Heart left ventricle (tissue), 16 donors: ENCODE measurements at regions not wholly inside any gene's neighbourhood (a gene's known extent, or its start where the extent isn't known, plus 50 kb on each side); places are given as distances from the start of the nearest gene placed in this dataset.

Source experiments
- ATAC-seq, 4 donors: fragments of 200-7000 bp; cut with Tn5 transposase; one replicate each; pipeline ENCODE4 v1.9.1; 2020 to 2022; ENCODE audit warnings: moderate library complexity in 4 of 4, mild to moderate bottlenecking in 3 of 4, moderate number of reproducible peaks in 1 of 4
- DNase-seq, 5 donors: peaks; one replicate each; pipeline ENCODE4 v3.0.0-alpha.2; 2020
- H3K27ac ChIP-seq, 12 donors: fragments of 200-600 bp; sonication (generic) in 4 of 12; one replicate each; pipeline versions ENCODE4 v1.5.0 to v1.8.0; 2016 to 2022; ENCODE audit warnings: mild to moderate bottlenecking in 2 of 12
- H3K27me3 ChIP-seq, 9 donors: fragments of 200-600 bp; sonication (generic) in 2 of 9; one replicate each; pipeline versions ENCODE4 v1.5.1 to v1.8.0; 2016 to 2022; ENCODE audit warnings: mild to moderate bottlenecking in 3 of 9
- H3K36me3 ChIP-seq, 9 donors: fragments of 200-600 bp; sonication (generic) in 2 of 9; one replicate each; pipeline versions ENCODE4 v1.5.0 to v1.8.0; 2018 to 2022; ENCODE audit warnings: mild to moderate bottlenecking in 2 of 9
- H3K4me1 ChIP-seq, 12 donors: fragments of 200-600 bp; sonication (generic) in 4 of 12; one replicate each; pipeline versions ENCODE4 v1.5.0 to v1.8.0; 2016 to 2022; ENCODE audit warnings: mild to moderate bottlenecking in 3 of 12
- H3K4me3 ChIP-seq, 12 donors: fragments of 200-600 bp; sonication (generic) in 4 of 12; one replicate each; pipeline versions ENCODE4 v1.5.0 to v1.8.0; 2017 to 2022; ENCODE audit warnings: mild to moderate bottlenecking in 9 of 12, moderate library complexity in 4 of 12
- H3K9me3 ChIP-seq, 12 donors: fragments of 200-600 bp; sonication (generic) in 4 of 12; one replicate each; pipeline versions ENCODE4 v1.5.0 to v1.8.0; 2016 to 2022; ENCODE audit warnings: mild to moderate bottlenecking in 1 of 12
- POLR2A ChIP-seq, 2 donors: fragments of 450-650 bp; IDR thresholded peaks; one replicate each; pipeline ENCODE4 v1.6.1; 2017; ENCODE audit warnings: antibody characterized with exemption in 2 of 2, mild to moderate bottlenecking in 2 of 2, moderate library complexity in 2 of 2
- WGBS, 4 donors: extraction: QIAGEN DNeasy Blood & Tissue Kit in 2 of 4; methylation state at CpG; one replicate each; pipeline versions ENCODE4 v1.1.5 to v1.1.7; 2013 to 2018; 5-methylcytosine and 5-hydroxymethylcytosine counted together
- intact Hi-C, 10 donors: fragments of 100-400 bp; cut with DNase I; formaldehyde crosslinking; loops; one replicate each; pipeline versions ENCODE4 v1.11.1 to v1.14.2; 2022
- TF ChIP-seq, protein P1 (sequence below), 12 donors: fragments of 200-600 bp; sonication (generic) in 4 of 12; IDR thresholded peaks; one replicate each; pipeline versions ENCODE4 v1.5.0 to v1.8.0; 2018 to 2022; ENCODE audit warnings: antibody characterized with exemption in 12 of 12, mild to moderate bottlenecking in 5 of 12
- donor health status: ischemic (EF 13 %, LVEDD 7.1; RV severe dilation, severe dysfunction).
- donor health status: healthy with polysubstance abuse.
- donor health status: DM: no; HTN: yes; CAD: no.
- donor health status: DM: no; HTN: no; CAD: no.
- donor health status: ischemic (EF 25% LVEDD 6.9; RV normal size, moderate dysfunction).
- donor health status: ischemic (EF 25% LVEDD 5.7; RV mildly dilated, moderate dysfunction).
- donor health status: healthy.
- donor health status: DM: yes; HTN: yes; CAD: no.
- donor health status: ischemic (EF 35%, LVEDD 5.7; RV mildly dilated, moderate dysfunction).
- donor health status: nonischemic (EF 11% LVEDD 7.7; RV severe dilation, severe dysfunction).
- donor health status: DM: yes; HTN: yes; CAD: no.
- donor health status: PGD.
- donor health status: ischemic (EF 29% LVEDD 5.4; RV normal size, mild dysfunction).
- donor health status: nonischemic (EF 23%, LVEDD 6.1; RV moderate dilation, normal function).

DNA sequence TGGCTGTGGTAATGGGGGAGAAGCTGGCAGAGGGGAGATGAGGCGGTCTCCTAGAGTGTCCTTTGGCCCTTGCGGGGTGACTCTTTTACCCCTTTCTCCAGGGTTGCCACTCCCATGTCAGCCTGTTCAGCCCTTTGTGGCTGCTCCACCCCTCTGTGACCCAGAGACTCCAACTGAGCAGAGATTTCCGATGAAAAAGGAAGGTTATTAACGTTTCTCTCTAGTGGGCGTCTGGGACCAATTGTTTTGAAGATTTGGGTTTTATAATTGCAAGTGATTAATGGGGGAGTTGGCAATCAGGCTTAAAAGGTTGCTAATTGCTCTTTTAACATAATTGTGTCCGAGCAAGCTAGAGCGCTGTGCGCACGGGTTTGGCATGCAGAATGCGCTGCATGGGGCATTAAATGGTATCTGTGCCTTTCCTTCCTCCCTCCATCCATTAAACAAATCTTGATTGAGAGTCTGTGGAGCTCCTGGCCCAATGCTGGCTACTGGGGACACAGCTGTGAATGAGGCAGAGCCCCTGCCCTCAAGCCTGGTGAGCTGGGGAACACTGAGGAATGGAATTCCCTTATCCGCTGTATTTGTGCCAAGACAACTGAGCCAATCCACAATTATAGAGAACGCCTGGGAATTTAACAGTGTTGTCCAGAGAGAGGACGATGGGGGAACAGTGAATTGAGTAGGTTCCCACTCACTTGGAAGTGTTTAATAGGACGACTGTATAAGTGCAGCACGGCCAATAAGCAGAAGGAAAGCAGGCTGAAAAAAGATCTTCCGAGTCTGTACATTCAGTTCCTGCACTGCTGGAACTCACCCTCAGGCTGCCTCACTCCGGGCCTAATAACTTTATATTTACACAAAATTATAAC lies 295.9 kb downstream of the MIAT start:
- 22 to 33% (median 31%) methylated on average over 17 of the region's 17 CpGs for WGBS, 4 donors
- H3K27me3 ChIP-seq, result peaks cover 0 to 50% (median 11%) of the 10 kb centered on the region in 9 donors
- ATAC-seq (no peak), DNase-seq (no peak)
- no peak for TF ChIP-seq POLR2A (IDR thresholded peaks at IDR 0.05)
- TF ChIP-seq, protein P1, sequence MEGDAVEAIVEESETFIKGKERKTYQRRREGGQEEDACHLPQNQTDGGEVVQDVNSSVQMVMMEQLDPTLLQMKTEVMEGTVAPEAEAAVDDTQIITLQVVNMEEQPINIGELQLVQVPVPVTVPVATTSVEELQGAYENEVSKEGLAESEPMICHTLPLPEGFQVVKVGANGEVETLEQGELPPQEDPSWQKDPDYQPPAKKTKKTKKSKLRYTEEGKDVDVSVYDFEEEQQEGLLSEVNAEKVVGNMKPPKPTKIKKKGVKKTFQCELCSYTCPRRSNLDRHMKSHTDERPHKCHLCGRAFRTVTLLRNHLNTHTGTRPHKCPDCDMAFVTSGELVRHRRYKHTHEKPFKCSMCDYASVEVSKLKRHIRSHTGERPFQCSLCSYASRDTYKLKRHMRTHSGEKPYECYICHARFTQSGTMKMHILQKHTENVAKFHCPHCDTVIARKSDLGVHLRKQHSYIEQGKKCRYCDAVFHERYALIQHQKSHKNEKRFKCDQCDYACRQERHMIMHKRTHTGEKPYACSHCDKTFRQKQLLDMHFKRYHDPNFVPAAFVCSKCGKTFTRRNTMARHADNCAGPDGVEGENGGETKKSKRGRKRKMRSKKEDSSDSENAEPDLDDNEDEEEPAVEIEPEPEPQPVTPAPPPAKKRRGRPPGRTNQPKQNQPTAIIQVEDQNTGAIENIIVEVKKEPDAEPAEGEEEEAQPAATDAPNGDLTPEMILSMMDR (IDR thresholded peaks at IDR 0.05), result no peak
- intact Hi-C loops, result no loop called here
- H3K9me3 ChIP-seq, result no peaks in the 10 kb centered on the region
- H3K36me3 ChIP-seq, result no peaks in the 10 kb centered on the region
- H3K4me3 ChIP-seq, result no peak overlapping the region
- H3K4me1 ChIP-seq, result peaks cover 0 to 7% (median 0%) of the 10 kb centered on the region in 12 donors
- no peak overlapping the region for H3K27ac ChIP-seq

DNA sequence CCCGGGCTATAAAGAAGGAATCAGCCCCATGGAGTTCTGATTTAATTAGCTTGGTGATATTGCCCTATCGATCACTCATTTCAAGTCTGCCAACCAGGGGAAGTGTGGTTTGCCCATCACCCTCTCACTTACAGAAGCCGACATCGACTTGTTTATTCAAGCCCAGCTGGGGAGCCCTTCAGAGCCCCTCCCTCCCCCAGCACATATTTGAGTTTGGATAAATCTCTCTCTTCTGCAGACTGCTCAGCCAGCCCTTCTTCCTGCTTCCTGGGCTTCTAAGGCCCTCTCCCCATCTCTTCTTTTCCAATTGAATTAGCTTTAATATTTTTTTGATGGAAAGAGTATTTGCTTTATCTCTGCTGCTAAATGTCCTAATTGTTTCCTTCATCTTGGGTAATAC lies 299.0 kb downstream of the MIAT start:
- no peak overlapping the region for H3K4me3 ChIP-seq
- TF ChIP-seq, protein P1 (IDR thresholded peaks at IDR 0.05), result no peak
- TF ChIP-seq POLR2A (IDR thresholded peaks at IDR 0.05), result no peak
- intact Hi-C loops, result no loop called here
- H3K9me3 ChIP-seq, result no peaks in the 10 kb centered on the region
- H3K4me1 ChIP-seq, result peaks cover 0 to 7% (median 0%) of the 10 kb centered on the region in 12 donors
- no peak for DNase-seq
- ATAC-seq, result no peak
- H3K27me3 ChIP-seq, result peaks cover 0 to 80% (median 11%) of the 10 kb centered on the region in 9 donors
- H3K36me3 ChIP-seq, result no peaks in the 10 kb centered on the region
- 25 to 43% (median 39%) methylated on average over 4 of the region's 4 CpGs for WGBS, 4 donors
- H3K27ac ChIP-seq, result no peak overlapping the region

- Histone ChIP-seq H3K27me3 (peaks cover 0 to 83% (median 8%) of the 10 kb centered on the region in 9 donors), H3K27ac (no peak overlapping the region)
Observed at GRCh38 chr22:26957176-26957575, 299.8 kb downstream of the MIAT start.

GRCh38 chr22:26957897-26958296 lies 300.5 kb downstream of the MIAT start:
- no peak overlapping the region for H3K27ac ChIP-seq
- peaks cover 0 to 77% (median 8%) of the 10 kb centered on the region in 9 donors for H3K27me3 ChIP-seq
- no peaks in the 10 kb centered on the region for H3K9me3 ChIP-seq
- no peak for TF ChIP-seq POLR2A (IDR thresholded peaks at IDR 0.05)
- TF ChIP-seq, protein P1 (IDR thresholded peaks at IDR 0.05), result no peak
- ATAC-seq, result no peak
- H3K4me1 ChIP-seq, result peaks cover 0 to 4% (median 0%) of the 10 kb centered on the region in 12 donors
- no peak for DNase-seq
- no peaks in the 10 kb centered on the region for H3K36me3 ChIP-seq
- 83 to 91% (median 89%) methylated on average over 6 of the region's 6 CpGs for WGBS, 4 donors
- intact Hi-C loops, result no loop called here
- no peak overlapping the region for H3K4me3 ChIP-seq

More at GRCh38 chr22:26957176-26957575, 299.8 kb downstream of the MIAT start:
- no peak for TF ChIP-seq POLR2A (IDR thresholded peaks at IDR 0.05)
- Histone ChIP-seq H3K9me3 (no peaks in the 10 kb centered on the region), H3K4me3 (no peak overlapping the region), H3K4me1 (peaks cover 0 to 7% (median 0%) of the 10 kb centered on the region in 12 donors), H3K36me3 (no peaks in the 10 kb centered on the region)
- no peak for ATAC-seq
- intact Hi-C loops, result no loop called here
- 81 to 90% (median 86%) methylated on average over 3 of the region's 3 CpGs for WGBS, 4 donors
- no peak for DNase-seq
